HG02981 (cell line): ENCODE measurements at regions not wholly inside any gene's neighbourhood (a gene's known extent, or its start where the extent isn't known, plus 50 kb on each side); places are given as distances from the start of the nearest gene placed in this dataset.
"Not testable (repeated sequence)": the region's sequence is repeated elsewhere in the genome, so short reads cannot be mapped to it uniquely, and the experiment has no call there.

Experiments
- ATAC-seq: cut with Tn5 transposase; IDR thresholded peaks from one replicate; pipeline ENCODE4 v1.9.1; 2021; ENCODE audit warnings: mild to moderate bottlenecking, moderate library complexity; ENCODE audit not compliant: unreplicated experiment

DNA sequence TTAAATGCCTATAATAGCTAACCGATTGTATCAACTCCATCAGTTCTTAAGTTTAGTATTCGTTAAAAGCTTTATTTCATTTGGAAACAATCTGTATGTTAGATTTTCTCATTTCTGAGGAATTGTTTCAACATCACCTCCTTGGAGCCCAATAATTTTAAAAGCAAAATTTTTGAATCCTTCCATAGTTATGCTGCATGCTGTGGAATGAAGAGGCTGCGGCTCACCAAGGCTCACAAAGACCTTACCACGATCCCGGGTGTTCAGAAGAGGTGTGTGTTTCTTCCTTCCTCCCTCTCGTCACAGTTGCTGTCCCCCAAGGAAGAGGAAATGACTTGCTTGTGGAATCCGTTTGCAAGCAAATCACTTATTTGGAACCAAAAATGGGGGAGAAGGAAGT lies 143.8 kb downstream of the FGF1 start:
- no peak for ATAC-seq

DNA sequence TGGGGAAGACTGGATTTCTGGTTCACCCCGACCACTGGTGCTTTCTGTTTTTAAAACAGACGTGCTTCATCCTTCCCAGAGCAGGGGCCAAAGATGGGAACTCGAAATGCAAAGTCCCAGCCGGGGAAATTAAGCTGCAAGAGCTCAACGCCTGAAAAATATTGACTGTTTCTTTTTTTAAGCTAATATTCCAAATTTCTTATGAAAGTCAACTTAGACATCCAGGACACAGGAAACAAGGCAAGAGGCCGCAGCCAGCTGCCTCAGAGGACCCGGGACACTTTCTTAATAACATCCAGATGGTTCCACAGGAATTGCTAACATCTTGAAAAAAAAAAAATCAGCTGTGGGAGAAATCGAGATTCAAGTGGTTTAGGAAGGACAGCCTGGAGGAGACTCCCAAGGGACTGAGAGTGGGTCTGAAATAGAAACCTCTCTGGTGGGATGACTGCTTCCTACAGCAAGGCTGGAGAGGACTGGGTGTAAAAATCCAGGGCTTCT lies 144.9 kb downstream of the FGF1 start:
- ATAC-seq: no peak

DNA sequence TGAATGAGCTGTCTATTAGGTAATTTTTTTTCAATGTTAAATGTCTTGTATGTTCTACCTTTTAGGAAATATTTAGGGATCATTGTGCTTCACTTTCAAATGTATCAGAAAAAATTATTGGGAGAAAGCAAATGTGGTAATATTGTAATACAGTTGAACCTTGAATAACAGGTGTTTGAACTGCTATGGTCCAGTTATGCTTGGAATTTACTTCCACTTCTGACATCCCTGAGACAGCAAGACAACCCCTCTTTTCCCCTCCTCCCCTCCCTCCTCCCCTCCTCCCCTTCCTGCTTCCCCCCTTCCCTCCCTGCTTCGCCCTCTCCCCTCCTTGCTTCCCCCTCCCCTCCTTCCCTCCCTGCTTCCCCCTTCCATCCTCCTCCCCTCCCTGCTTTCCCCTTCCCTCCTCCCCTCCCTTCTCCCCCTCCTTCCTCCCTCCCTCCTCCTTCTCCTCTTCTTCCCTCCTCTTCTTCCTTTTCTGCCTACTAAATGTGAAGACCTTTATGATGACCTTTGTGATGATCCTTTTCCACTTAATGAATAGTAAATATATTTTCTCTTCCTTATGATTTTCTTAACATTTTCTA lies 146.6 kb downstream of the FGF1 start:
- ATAC-seq: no peak

DNA sequence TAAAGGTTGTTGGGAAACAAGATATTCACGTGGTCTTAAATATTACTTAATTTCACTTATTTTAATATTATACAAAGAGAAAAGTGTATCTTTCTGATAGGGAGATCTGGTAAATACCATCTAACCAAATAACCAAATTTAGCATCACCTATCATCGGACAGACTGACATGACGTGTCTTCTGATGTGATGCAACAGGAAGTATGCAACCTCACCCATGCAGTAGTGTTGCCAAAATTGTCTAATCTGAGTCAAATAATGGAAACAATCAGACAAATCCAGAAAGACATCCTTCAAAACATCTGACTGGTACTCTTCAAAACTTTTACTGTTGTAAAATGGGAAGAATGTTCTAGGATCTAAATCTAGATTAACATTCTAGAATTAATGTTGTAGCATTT lies 148.0 kb downstream of the FGF1 start:
- no peak for ATAC-seq

DNA sequence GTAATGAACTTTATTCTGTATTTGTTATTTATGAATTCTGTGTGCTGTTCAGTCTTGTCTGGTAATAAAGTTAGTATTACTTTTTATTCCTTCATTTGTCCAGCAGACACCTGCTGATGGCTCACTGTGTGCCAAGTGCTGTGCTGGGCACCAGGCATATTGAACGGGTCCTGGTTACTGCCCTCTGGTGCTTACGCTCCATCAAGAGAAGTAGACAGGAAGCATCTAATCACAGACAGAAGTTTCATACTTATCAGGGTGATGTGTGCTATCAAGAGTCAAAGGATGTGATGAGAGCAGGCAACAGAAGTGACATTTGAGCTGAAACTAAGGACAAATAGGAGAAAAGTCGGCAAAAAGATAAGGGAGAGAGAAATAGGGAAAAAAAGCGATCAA lies 153.1 kb downstream of the FGF1 start:
- no peak for ATAC-seq

DNA sequence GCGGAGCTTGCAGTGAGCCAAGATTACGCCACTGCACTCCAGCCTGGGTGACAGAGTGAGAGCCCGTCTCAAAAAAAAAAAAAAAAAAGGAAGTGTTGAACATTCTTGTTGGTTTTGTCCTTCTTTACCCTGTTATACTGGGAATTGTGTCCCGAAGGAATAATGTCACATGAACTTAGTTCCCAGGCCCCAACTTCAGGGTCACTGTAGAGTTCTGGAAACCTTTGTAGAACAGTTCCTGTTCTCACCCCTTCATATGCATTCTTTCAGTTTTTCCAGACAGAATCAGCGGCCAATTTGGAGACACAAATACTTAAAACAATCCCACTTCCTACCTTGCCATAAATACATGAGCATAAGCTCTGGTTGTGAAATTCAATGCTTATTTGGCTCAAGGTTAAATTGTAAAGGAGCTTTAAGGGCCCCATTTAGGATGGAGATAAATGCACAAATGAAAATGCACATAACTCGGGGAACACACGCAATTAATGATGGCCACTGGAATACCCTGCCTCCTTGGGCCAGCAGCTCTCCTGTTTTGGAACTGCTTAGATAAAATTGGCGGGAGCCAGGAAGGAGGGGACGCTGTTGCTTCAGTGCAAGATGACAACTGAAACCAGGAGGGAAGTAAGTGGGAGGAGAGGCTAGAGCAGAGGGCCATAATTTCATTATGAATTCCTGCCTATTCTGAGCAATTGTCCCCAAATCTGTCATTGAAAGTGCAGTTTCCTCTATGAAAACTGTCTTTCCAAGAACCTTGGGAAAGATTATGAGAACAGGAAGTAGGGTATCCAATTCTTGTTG lies 153.7 kb downstream of the FGF1 start:
- no peak for ATAC-seq

DNA sequence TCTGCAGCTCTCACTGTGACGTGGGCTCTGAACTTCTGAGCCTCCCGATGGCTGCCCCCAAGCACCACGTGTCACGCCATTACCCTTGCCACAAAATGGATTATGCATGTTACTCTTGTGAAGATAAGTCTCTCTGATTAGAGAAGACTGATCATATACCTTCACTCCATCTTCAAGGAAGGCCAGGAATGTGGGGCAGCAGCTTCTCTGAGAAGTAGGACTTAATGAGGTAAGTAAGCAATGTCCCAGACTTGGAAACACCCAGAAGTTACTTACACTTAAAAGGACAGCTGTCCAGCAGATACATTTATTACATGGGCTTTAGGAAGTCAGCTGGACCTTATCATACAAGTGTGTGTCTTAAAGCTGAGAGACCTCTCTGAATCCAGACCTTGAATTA lies 155.0 kb downstream of the FGF1 start:
- ATAC-seq: no peak

DNA sequence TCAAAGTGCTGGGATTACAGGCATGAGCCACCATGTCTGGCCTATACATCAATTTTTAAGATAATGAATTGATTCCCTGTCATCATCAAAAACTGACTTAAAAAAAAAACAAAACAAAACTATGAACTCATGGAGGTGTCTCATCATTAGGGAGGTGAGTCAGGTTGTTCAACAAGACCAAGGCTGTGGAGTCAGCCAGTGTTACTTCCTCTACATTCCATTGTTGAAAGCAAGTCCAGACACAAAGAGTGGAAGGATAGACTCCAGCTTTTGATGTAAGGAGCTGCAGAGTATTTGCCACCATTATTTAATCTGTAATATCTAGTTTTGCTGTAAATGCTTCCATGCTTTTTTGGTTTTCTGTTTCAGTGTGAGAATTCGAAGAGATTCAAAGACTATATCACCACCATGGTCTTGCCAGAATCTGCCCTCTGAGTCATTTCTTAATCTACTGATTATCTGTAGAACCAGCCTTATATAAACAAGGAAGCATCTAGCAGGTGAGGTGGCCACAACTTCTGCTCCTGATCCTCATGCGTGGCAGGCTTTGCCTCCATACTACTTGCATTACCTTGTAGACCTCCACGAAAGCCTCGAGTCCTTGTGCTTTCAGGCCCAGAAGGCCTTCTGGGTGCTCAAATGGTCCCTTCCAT lies 156.1 kb downstream of the FGF1 start:
- ATAC-seq: no peak

DNA sequence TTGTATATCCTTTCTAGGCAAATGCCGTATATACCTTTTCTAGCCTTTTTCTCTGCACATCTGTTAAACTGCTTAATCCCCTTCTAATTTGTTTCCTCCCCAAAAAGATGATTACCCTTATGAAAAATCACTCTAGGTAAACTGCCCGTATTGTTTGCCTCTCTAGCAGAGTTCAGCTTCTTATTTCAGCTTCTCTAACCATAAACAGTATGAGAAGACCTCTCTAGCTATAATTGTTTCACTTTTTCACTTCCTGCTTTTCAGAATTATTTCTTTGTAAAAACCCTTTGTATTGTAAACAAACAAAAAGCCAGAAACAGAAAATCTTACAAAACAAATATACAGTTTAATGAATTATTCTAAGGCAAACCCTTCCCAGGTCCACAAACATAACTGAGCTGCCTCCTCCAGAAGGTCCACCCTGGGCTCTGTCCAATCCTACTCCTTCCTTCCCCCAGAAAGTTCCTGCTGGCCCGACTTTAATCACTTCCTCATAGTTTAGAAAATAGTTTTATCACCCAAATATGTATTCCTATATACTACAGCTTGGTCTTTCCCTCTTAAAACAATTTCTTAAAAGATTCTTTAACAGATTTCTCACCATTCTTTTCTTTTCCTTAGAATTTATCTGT lies 158.1 kb downstream of the FGF1 start:
- ATAC-seq: no peak

DNA sequence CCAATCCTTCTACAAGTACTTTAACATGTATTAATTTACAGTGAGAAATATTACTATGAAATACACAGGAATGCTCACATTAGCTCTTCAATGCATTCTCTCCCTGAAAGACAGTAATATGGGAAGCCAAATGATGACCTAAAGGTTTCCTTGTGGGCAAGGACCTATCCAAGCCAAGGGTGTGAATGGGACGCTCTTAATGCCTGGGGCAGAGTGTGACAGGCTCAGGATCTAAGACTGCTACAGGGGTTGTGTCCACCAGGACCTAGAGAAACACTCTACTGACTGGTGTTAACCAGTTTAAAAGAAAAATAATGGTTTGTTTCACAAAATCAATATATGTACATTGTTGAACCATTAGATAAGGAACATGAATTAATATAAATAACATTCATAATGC lies 158.7 kb downstream of the FGF1 start:
- ATAC-seq: no peak

DNA sequence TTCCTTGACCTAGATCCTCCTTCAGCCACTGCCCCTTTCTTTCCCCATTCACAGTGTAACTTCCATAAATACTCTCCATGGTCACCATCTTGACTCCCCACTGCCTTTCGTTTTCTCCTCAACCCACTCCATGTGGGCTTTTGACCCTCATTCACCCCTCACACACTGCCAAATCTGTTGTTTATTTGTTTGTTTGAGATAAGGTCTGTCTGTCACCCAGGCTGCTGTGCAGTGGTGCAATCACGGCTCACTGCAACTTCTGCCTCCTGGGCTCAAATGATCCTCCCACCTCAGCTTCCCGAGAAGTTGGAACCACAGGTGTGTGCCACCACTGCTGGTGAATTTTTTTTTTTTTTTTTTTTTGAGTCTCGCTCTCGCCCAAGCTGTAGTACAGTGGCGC lies 162.9 kb downstream of the FGF1 start:
- no peak for ATAC-seq

DNA sequence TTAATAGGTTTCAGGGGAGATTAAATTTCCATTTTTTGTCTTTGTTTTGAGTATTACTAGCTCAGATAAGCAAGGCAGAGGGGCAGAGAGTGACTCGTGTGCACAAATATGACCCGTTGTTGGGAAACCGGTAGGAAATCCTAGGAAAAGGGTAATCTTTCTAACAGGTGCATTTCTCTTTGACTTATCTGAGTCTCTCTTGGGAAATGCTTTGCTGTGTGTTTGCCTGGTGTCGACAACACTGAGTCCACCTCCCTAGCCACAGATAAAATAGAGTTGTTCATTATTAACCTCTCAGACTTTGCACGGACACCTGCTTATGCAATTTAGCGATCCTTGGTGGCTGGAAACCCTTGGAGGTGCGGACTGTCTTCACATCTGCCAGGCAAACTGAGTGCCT lies 164.2 kb downstream of the FGF1 start:
- no peak for ATAC-seq

DNA sequence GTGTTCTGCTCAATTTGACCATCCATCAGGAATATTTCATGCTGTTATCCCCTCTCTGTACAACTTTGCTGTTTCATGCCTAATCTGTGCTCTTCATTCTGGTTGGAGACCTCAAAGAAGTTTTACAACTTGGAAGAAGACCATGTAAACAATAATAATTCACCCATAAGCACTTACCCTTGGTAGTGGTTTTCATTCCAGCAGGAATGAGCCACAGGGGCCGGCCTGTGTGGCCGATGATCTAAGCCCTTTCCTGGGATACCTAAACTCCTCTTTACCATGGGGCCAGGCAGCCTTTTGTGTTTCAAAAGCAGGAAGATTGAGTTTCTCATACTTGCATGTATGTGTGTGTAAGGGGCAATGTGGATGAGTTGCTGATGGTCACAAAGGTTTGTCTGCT lies 165.0 kb downstream of the FGF1 start:
- no peak for ATAC-seq

DNA sequence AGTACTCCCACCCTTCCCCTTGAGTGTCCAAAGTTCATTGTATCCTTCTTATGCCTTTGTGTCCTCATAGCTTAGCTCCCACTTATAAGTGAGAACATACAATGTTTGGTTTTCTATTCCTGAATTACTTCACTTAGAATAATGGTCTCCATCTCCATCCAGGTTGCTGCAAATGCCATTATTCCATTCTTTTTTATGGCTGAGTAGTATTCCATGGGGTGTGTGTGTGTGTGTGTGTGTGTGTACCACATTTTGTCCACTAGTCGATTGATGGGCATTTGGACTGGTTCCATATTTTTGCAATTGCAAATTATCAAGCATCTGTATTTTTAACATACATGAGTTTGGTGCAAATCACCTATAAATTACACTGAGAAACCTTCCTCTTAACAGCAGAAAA lies 166.0 kb downstream of the FGF1 start:
- not testable (repeated sequence) for ATAC-seq

DNA sequence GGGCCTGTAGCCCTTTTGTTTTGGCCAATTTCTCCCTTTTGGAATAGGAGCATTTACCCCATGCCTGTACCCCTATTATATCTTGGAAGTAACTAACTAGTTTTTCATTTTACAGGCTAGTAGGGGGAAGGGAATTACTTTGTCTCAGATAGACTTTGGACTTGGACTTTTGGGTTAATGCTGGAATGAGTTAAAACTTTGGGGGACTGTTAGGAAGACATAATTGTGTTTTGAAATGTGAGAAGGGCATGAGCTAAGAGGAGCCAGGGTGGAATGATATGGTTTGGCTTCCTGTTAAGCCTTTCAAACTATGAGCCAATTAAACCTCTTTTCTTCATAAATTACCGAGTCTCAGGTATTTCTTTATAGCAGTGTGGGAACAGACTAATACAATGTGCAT lies 168.1 kb downstream of the FGF1 start:
- ATAC-seq: no peak

DNA sequence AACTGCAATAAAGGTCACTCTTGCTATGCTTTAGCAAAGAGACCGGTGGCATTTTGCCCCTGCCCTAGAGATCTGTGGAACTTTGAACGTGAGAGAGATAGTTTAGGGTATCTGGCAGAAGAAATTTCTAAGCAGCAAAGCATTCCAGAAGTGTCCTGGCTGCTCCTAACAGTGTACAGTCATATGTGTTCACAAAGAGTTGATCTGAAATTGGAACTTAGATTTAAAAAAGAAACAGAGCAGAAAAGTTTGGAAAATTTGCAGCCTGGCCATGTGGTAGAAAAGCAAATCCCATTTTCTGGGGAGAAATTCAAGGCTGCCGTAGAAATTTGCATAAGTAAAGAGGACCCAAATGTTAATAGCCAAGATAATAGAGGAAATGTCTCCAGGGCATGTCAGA lies 169.2 kb downstream of the FGF1 start:
- ATAC-seq: no peak

DNA sequence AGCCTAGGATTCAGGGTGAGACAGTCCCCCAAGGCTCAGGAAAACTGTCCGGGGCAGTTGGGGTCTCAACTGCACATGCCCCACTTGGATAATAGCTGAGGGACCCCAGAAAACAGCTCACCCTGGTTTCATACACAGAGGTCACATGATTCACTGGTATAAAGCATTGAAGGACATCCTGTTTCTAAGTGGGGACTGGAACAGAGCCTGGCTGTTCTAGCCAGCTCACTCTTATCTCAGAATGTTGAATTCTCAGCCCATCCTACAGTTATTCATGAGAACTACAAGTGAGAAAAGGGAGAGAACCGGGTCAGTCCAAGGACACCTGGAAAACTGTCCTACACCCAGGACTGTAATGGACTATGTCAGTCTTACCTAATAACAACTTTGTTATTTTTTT lies 170.9 kb downstream of the FGF1 start:
- no peak for ATAC-seq

DNA sequence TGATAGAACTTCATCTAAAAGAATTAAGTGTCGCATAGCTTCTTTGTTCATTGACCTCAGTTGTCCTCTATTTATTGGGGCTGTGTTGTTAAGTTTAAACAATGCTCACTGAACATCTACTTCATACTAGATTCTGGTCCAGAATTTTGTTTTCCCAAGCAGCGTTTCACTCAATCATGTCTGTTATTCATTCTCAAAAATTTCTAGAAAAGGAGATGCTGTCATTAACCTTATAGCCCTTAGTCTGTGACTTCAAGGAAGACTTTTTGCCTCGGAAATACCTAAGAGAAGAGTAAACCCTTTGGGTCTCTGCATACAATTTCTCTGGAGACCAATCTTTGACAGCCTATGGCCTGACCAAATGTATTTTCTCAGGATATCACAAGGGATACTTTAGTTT lies 171.7 kb downstream of the FGF1 start:
- ATAC-seq: no peak

DNA sequence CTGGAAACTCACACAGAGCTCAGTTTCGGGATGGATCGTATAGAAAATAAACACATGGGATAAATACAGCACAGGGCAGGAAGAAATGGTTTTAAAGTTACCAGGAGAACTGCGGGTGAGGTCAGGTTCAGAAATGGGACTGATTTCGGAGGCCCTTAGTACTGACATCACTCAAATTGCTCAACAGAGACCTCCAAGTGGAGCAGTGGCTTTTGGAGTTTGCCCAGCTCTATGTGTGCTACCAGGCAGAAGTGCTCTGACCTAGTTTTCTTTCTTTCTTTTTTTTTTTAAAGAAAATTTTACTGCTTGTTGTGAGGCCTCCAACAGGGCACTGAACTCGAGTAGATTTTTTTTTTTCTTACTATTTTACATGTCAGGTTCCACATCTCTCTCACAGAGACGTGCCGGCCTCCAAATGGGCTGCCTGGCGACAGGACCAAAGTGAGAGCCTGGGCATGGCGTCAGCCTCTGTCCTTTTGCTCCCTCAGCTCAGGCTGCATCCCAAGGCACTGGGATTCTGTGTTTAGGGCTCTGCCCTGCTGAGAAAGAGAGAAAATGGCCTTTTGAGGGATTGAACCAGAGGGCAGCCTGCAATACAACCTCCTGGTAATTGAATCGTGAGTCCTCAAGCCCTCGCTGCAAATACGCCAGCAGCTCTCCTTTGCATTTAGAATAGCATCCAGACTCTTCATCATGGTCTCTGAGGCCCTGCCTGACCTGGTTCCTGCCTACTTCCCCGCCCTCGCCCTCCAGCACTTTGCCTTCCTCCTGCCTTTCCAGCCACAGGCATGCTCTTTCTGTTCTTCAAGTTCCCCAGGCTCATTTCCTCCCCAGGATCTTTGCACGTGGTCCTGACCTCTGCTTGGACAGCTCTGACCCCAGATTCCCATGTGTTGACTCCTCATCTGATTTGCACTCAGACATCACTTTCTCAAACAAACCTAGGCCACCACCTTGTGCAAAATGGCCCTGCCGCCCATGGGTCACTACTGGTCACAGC lies 173.5 kb downstream of the FGF1 start:
- no peak for ATAC-seq

DNA sequence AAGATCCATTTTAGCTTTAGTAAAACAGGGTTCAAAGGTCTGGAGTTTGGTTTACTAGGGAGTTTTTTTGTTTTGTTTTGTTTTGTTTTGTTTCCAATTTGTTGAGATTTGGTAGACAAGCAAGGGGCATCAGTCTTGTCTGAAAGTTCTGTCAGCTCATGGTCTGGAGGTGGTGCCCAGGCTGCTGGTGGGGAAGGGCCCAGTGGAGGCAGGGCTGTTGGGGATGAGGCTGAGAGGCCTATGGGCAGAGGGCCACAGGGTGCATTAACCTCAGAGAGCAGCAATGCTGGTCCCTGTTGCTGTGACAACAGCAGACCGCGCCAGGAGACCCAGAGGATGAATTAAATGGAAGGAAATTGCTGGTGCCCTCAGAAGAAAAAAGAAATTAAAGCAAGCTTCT lies 174.5 kb downstream of the FGF1 start:
- no peak for ATAC-seq

DNA sequence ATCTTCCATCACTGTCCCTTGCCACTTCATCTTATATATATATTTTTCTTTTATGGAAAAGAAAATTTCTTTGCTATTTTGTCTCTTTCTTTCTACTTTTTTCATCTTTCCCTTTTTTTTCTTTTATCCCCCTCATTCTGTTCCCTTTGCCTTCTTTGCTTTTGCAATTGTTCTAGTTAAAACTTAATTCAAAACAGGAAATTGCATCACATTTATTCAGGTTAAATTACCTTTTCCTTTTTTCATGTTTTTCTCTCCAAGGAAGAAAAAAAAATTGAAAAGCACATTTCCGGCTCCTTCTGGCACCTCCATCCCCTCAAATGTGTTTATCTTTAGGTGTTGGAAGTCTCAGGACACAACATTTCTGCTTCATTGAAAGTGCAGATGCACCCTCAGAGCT lies 176.9 kb downstream of the FGF1 start:
- no peak for ATAC-seq
